G401 (cell line): ENCODE measurements at regions not wholly inside any gene's neighbourhood (a gene's known extent, or its start where the extent isn't known, plus 50 kb on each side); places are given as distances from the start of the nearest gene placed in this dataset.
"Not testable (repeated sequence)": the region's sequence is repeated elsewhere in the genome, so short reads cannot be mapped to it uniquely, and the experiment has no call there.

Experiments used
- DNase-seq: peaks from one replicate; pipeline ENCODE4 v3.0.0-alpha.2; 2015; ENCODE audit warnings: low spot score
- in situ Hi-C: cut with HindIII; loops from 2 replicates; pipeline ENCODE4 v1.10.0; 2016; ENCODE audit warnings: low sequenced_read_pairs, mixed read lengths

DNA sequence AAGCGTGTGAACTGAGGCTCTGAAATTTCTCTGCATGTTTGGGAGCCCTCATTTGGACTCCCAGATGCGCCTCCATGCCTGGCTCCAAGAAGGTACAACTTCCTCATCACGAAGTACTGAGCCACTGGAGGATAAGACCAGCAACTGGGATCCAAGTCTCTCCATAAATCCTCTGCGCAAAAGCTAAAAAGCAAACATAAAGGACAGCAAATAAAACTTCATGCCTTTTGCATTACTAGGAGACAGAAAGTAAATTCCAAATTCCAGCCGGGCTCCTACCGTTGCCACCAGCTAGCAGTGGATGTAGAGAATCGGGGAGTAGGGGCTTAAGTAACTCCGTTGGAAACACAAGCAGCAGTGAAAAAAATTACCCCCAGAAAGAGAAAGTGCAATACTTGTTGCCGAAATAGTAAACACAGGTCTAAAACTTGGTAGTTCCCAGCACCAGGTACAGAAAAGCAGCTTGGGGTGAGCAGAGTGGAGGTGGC, 477.1 kb upstream of the TENM3 start:
- no peak for DNase-seq
- in situ Hi-C loops: no loop called here

DNA sequence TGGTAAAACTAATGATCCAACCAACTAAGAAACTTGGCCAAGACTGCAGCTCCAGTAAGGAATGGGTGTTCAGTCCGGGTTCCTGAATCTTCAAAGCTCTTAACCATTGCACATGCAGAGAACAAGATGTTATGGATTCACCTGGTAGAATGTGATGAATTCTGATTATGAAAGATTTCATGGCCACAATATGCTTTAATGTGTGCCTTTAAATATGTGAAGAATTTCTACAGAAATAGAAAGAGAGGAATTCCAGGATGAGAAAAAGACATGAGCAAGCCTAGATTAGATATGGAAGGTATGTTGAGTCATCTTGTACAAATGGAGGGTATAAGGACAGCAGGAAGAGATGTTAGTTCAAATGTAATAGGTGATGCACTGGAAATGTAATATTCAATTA, 472.2 kb upstream of the TENM3 start:
- in situ Hi-C loops: no loop called here
- DNase-seq: no peak

DNA sequence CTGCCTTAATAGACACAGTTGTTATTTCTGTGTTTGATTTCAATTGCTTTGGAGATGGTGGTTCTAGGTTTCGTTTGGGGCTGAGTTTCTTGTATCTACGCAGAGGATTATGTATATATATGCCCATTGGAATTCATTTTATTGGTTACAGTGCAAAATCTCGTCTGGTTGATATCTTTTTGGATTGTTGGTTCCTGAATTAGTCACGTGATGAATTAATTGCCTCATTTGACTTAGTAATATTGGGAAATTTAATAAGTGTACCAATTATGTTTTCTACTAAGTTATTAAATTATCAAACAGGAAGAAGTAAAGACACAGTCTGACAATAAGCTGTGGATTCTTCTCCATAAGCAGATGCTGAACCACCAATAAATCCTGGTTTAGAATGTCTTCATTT, 467.9 kb upstream of the TENM3 start:
- DNase-seq: no peak
- in situ Hi-C loops: no loop called here

DNA sequence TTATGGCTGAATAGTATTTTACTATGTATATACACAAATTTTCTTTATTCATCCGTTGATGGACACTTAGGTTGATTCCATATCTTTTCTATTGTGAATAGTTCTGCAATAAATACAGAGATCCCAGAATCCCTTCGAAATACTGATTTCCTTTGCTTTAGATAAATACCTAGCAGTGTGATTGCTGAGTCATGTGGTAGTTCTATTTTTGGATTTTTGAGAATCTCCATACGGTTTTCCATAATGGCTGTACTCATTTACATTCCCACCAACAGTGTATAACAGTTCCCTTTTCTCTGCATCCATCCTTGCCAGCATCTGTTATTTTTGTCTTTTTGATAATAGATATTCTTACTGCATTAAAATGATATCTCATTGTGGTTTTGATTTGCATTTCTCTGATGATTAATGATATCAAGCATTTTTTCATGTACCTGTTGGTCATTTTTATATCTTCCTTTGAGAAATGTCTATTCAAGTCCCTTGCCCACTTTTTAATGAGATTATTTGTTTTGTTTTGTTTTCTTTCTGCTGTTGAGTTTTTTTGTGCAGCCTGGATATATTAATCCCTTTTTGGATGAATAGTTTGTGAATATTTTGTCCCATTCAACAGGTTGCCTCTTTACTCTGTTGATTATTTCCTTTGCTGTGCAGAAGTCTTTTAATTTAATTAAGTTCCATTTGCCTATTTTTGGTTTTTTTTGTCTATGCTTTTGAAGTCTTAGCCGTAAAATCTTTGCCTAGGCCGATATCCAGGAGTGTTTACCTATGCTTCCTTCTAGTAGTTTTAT, 466.7 kb upstream of the TENM3 start:
- no peak for DNase-seq
- in situ Hi-C loops: no loop called here

DNA sequence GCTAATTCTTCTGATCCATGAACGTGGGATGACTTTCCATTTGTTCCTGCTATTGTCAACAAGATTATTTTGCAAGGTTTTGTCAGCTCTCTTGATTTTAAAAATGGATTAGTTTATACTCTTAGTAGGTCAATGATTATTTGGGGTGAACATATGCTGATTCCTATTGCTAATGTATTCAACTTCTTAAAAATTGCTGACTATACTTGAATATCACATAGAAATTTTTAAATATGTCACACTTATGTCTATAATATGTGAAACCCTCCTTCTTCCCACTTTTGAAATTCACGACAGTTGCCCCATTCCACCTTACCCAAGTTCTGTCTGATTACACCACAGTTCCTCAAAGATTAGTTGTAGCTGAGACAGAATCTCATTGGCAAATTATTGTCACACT, 465.7 kb upstream of the TENM3 start:
- in situ Hi-C loops: no loop called here
- DNase-seq: no peak

DNA sequence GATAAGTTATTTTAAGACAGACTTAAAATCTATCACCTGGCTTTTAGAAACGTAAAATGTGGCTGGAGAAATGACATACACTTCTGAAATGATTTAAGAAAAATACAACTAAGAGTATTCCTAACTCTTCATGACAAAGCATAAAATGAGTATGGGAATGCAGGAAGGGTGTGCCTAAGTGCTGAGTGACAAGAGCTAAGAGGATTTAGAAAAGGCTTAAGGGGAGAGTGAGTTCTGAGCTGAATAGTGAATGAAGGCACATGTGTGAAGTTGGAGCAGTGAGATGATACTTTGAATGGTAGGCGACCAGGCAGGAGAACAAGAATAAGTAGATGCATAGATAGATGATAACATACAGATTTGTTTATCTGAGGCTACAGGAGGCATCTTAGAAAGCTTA, 458.3 kb upstream of the TENM3 start:
- no peak for DNase-seq
- in situ Hi-C loops: no loop called here

DNA sequence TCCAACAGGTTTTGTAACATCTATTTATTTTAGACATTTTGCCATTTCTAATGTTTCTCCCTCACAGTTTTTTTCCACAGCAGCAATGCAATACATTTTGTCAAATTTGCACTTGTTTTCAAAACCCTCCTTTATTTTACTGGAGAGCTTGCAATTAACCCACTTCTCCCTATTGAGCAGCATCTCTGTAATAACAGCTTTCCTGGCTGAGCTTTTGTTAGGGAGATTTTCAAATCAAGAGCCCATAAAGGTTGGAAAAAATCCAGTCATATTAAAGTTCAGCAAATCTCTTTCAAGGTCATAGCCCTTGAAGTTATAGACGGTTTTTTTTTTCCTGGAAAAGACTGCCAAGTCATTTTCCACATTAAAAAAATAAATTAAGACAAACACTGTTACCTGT, 450.6 kb upstream of the TENM3 start:
- DNase-seq: no peak
- in situ Hi-C loops: no loop called here

DNA sequence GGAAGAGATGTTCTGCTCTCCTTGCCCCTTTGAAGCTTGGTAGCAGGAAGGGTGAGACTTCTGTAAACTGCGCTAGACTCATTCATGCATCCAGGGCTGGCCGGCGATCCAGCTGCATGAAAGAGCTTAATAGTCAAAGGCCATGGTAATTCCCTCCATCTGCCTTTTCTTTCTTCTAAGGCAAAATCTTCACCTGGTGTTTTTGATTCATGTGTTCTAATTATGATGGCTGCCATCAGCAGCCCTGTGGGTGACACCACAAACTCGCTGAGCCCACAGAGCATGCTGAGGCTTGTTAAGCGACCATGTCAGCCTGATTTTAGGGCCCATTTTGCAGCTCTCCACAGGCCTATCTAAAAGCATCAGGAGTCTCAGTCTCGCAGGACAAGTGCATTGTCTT, 450.1 kb upstream of the TENM3 start:
- in situ Hi-C loops: no loop called here
- DNase-seq: no peak

DNA sequence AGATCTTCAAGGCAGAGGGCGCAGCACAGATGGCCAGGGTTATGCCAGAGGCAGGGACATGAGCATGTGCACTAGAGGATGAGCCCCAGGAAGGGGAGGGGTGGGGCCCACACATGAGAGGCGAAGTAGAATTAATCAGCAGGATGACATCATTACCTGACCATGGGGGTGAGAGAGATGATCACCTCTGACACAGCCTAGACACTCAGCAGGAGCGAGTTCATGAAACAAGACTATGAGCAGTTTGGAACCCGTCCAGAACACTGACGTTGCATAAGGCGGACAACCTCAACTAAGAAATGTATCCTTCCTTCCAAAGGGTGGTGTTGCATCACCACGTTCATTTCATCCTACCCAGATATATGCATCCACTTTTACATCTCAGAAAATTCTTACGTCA, 446.7 kb upstream of the TENM3 start:
- in situ Hi-C loops: no loop called here
- DNase-seq: no peak

DNA sequence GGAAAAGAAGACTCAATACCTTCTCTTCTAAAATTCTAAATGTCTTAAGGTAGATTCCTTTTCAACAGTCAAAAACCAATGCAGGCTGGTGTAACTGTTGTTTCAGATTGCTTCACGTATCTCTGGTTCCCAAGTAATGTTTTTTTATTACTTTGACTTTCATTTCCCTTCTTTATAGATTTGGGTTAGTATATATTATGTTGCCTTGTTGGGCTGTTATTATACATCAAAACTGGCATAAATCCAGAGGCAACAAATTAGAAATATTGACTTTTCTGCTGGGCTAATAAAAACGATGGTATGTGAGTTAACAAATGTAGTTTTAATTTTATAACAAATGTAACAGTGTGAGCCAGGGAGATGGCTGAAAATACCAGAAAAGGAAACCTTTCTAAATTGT, 444.7 kb upstream of the TENM3 start:
- no peak for DNase-seq
- in situ Hi-C loops: no loop called here

DNA sequence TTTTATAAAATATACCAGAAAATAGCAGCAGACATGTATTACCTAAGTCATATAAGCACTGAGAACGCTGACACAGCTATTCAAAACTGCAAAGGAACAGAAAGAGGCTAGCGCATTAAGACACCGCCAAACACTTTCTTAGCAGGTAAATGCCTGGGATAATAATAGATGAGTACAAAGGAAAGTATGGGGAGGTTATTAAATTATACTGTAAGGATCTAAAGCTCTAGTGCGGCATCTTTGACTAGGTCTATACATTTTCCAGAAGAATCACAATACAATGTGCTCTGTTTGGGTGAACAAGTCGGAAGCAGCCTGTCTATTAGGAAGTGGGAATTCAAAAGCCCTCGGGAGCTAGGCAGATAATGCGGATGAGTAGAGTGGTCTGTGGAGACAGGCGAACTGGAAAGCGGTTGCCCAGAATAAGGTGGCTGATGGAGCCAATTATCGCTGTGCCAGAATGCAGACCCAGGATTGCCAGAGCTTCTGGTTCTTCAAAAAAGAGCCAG, 443.6 kb upstream of the TENM3 start:
- in situ Hi-C loops: no loop called here
- no peak for DNase-seq

DNA sequence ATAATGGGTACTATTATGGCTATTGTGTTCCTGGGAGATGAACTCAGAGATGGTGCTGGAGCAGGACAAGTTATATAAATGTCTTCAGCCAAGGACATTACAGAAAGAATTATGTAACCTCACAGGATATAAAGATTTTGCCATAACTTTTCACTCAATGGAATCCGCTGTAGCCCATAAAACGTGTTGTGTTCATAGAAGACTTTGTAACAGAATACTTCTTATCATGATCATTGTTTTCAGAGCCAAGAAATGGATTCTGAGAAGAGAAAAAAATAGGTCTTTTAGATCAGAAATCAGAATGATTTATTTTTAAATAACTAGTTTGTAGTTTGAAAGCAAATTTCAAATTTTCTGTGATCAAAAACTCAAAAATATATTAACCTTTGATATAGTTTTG, 441.0 kb upstream of the TENM3 start:
- DNase-seq: no peak
- in situ Hi-C loops: no loop called here

DNA sequence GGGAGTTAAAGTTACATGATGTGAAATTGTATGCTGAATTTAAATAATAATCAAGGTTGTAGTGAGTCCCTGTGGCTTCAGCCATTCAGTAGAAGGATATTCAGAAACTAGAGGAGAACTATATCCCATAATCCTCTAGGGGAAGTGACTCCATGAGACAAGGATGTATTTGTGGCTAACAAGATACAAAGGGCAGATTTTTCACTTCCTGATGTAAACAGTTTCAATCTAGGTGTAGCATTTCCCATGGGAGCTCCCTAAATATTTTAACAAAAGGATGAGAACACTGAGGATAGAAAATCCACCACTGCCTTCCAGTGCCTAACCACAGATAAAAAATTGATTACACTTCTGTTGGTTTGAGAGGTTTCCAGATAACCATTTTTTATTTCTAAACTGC, 435.4 kb upstream of the TENM3 start:
- DNase-seq: no peak
- in situ Hi-C loops: no loop called here

DNA sequence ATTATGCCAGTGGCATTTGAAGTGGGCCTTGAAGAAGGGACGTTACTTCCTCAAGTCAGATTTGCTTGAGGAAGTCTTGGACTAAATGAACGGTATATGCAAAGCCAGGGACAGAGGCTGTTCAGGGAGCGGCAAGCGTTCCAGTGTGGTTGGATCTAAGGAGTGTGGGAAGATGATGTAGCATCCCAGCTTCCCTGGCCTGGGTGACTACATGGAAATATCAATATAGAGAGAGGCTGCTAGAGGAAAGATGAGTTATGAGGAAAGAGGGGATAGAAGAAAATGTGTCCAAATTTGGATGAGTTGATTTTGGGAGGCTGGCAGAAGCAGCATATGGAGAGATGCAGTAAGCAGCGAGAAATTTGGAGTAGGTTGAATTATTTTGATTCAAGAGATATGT, 432.5 kb upstream of the TENM3 start:
- DNase-seq: no peak
- in situ Hi-C loops: no loop called here

DNA sequence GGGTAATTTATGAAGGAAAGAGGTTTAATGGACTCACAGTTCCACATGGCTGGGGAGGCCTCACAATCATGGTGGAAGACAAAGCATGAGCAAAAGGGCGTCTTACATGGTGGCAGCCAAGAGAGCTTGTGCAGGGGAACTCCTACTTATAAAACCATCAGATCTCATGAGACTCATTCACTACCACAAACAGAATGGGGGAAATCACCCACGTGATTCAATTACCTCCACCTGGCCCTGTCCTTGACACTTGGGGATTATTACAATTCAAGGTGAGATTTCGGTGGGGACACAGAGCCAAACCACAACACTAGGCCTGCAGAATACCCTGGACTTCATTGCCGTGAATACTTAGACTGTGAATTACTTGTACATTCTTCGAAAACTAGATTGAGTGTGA, 431.7 kb upstream of the TENM3 start:
- DNase-seq, in situ Hi-C loops: not testable (repeated sequence)

DNA sequence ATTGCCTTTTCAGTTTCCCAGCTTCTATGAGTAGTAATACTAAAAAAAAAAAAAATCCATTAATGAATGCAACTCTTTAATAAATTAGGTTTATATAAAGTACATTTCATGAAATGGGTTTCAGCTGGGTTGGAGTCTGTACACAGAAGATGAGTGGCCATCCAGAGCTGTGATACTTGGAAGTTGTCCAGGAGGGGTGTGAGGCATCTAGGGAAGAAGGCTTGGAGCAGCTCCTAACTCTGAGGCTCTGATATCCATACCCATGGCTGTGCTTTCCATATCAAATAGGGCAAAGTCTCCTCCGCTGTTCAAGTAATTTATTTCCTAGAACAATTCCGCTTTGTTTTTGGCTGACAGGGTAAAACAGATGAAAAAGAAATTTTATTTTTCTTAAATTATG, 423.3 kb upstream of the TENM3 start:
- in situ Hi-C loops: no loop called here
- no peak for DNase-seq

DNA sequence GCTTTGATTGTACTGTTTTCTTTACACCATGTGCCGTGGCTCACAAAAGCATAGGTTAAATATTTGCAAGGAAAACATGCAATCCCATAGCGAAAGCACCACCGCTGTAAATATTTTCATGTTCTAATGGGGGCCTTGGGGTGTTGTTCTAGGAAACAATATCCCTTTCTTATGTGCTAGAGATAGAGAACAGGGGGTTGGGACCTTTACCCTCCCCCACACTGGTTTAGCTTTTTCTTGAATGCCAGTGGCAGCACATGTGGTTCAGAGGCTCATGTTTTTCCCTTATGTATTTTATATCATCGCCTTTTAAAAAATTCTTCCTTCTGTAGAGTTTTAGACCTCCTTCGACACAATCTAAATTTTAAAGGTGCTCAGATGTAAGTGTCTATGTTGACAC, 422.6 kb upstream of the TENM3 start:
- DNase-seq: no peak
- in situ Hi-C loops: no loop called here

DNA sequence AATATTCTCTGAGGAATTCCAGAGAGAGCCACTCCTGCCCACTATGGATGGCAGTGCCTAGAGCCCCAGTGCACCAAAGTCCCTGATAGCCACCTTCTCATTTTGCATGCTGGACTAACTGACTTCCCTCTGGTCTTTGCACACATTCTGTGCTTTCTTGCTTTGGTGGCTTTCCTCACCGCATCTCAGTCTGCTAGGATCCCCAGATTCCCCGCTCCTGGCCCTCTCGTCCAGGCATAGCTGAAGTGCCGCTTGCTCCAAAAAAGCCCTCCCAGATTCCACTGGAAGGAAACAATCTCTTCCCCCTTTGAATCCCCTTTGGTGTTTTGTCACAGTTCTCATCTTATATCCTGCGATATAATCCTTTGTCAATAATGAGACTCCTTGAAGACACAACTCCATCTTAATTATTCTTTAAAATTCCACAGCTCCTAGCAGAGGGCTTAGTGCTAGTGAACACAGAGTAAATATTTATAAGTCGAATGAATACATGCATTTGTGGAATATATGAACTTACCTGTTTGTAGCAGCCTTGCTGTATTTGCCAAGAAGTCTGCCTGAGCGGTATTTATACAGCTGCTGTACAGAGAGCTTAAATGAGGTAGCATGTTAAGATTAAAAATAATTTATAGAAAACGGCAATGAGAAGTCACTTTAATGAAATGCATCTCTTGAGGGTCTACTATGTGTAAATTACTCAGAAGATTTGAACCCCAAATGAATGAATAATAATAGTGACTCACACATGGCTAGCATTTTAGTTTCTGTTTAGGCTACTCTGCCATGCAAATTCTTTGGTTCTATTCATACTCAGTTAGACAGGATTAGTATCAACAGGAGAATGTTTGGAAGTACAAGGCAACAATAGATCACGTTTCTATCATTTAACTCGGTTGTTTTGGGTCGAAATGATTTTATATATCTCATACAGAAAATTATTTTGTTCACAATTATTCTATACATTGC, 421.9 kb upstream of the TENM3 start:
- no peak for DNase-seq
- in situ Hi-C loops: no loop called here

DNA sequence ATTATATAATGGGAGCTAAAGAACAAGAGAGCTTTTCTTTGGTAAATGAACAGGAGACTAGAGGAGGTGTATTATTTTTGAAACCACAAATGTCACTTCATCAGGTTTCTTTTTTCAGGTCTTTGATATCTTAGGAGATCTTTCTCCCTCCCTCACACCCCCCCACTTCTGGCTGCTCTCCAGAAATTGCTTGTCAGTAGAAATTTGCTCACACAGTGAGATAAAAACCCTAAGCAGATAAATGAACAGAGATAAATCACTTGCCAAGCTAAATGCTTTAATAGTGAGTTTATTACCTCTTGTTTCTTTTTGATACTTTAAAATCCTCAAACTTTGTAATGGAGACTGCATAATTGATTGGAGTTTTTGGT, 421.2 kb upstream of the TENM3 start:
- in situ Hi-C loops: no loop called here
- DNase-seq: no peak

DNA sequence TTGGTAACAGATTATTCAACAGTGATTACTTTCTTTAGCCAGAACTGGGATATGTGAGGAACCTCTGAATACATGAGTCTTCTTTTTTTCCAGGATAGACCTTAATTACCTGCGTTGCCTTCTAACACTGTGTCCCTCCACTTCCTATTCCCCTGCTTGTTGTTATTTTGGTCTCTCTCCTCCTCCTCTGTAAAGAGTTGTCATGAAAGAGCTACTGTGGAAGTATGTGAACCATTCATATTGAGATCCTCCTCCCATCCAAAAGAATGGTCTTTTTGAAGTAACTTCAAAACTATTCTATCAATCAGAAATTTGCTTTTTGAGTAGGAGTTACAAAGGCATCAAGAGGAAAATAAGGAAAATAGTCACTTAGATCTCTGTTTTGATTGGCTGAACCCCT, 420.0 kb upstream of the TENM3 start:
- in situ Hi-C loops: no loop called here
- no peak for DNase-seq
